NB4 (cell line): ENCODE measurements at regions not wholly inside any gene's neighbourhood (a gene's known extent, or its start where the extent isn't known, plus 50 kb on each side); places are given as distances from the start of the nearest gene placed in this dataset.

Experiments used
- CTCF ChIP-seq: IDR thresholded peaks from one replicate; pipeline ENCODE4 v1.5.1; 2012; ENCODE audit warnings: low read depth, low read length
- MYC ChIP-seq: IDR thresholded peaks from 2 replicates; pipeline ENCODE4 v1.6.1; 2011; ENCODE audit warnings: low read depth, low read length
- POLR2A ChIP-seq: IDR thresholded peaks from 2 replicates; pipeline ENCODE4 v1.6.1; 2011; ENCODE audit warnings: mild to moderate bottlenecking; ENCODE audit not compliant: insufficient read length; ENCODE audit errors: extremely low read depth

- TF ChIP-seq CTCF (no peak), POLR2A (no peak), MYC (no peak)
Observed at GRCh38 chr9:15073620-15074019, 163.4 kb upstream of the FREM1 start.
